GM21423 (cell line): ENCODE measurements at regions not wholly inside any gene's neighbourhood (a gene's known extent, or its start where the extent isn't known, plus 50 kb on each side); places are given as distances from the start of the nearest gene placed in this dataset.

Experiments used
- ATAC-seq: cut with Tn5 transposase; IDR thresholded peaks from one replicate; pipeline ENCODE4 v1.9.1; 2021; ENCODE audit warnings: mild to moderate bottlenecking, moderate library complexity; ENCODE audit not compliant: unreplicated experiment

GRCh38 chr4:31575504-31575903, 855.3 kb downstream of the PCDH7 start:
- no peak for ATAC-seq

- no peak for ATAC-seq
These were observed 860.7 kb downstream of the PCDH7 start for GRCh38 chr4:31580843-31581242.

- ATAC-seq = no peak
These were observed 865.3 kb downstream of the PCDH7 start for GRCh38 chr4:31585503-31585902.

- ATAC-seq = no peak
These were observed 872.1 kb downstream of the PCDH7 start for GRCh38 chr4:31592293-31592692.

GRCh38 chr4:31595496-31595895, 875.3 kb downstream of the PCDH7 start:
- no peak for ATAC-seq

GRCh38 chr4:31598639-31599038, 878.5 kb downstream of the PCDH7 start:
- no peak for ATAC-seq

GRCh38 chr4:31601793-31602192, 881.6 kb downstream of the PCDH7 start:
- ATAC-seq = no peak

GRCh38 chr4:31613946-31614623, 893.9 kb downstream of the PCDH7 start:
- ATAC-seq = no peak

GRCh38 chr4:31617667-31618066, 897.5 kb downstream of the PCDH7 start:
- ATAC-seq = no peak

- no peak for ATAC-seq
These were observed 900.3 kb downstream of the PCDH7 start for GRCh38 chr4:31620476-31620875.

GRCh38 chr4:31645236-31645635, 925.1 kb downstream of the PCDH7 start:
- ATAC-seq = no peak

- no peak for ATAC-seq
These were observed 927.6 kb downstream of the PCDH7 start for GRCh38 chr4:31647786-31648185.

- no peak for ATAC-seq
These were observed 929.7 kb downstream of the PCDH7 start for GRCh38 chr4:31649878-31650277.

GRCh38 chr4:31651541-31651940, 931.4 kb downstream of the PCDH7 start:
- ATAC-seq = no peak

- no peak for ATAC-seq
These were observed 935.2 kb downstream of the PCDH7 start for GRCh38 chr4:31655328-31655727.

GRCh38 chr4:31657859-31658570, 937.8 kb downstream of the PCDH7 start:
- ATAC-seq = no peak

GRCh38 chr4:31660916-31661315, 940.7 kb downstream of the PCDH7 start:
- ATAC-seq = no peak

GRCh38 chr4:31662951-31663350, 942.8 kb downstream of the PCDH7 start:
- no peak for ATAC-seq

- no peak for ATAC-seq
These were observed 947.5 kb downstream of the PCDH7 start for GRCh38 chr4:31667686-31668085.

- ATAC-seq = no peak
These were observed 954.3 kb downstream of the PCDH7 start for GRCh38 chr4:31674313-31674947.

GRCh38 chr4:31678356-31678755, 958.2 kb downstream of the PCDH7 start:
- no peak for ATAC-seq

GRCh38 chr4:31682796-31683195, 962.6 kb downstream of the PCDH7 start:
- ATAC-seq = no peak
